Endothelial cell of umbilical vein (primary cell): ENCODE measurements at regions not wholly inside any gene's neighbourhood (a gene's known extent, or its start where the extent isn't known, plus 50 kb on each side); places are given as distances from the start of the nearest gene placed in this dataset.

Source experiments
- BruUV-seq: library from RNA; stranded (reverse); fragments of 400-500 nt; replicated peaks from 2 replicates; lab custom pipeline; 2021; lab: Mats Ljungman, UMichigan
- CTCF ChIA-PET: fragments of 300-600, 350-600 bp; sonication (Branson Sonifier 250); formaldehyde crosslinking; loops from one replicate; lab custom pipeline; 2021; ENCODE audit warnings: antibody characterized with exemption, inconsistent platforms; lab: Charles Lee
- POLR2A ChIA-PET: fragments of 300-600, 350-600 bp; sonication (Branson Sonifier 250); formaldehyde crosslinking; loops from one replicate; lab custom pipeline; 2021; ENCODE audit warnings: antibody characterized with exemption, inconsistent platforms; lab: Charles Lee
- DNase-seq: peaks from one replicate; pipeline ENCODE4 v3.0.0-alpha.2; 2011; ENCODE audit warnings: low read depth, low spot score
- FAIRE-seq: peaks from 2 replicates; lab custom pipeline; 2011; peaks lifted over from hg19 to GRCh38; lab: Jason Lieb, UNC
- H2AFZ ChIP-seq: 2 replicates; pipeline ENCODE4 v1.6.0; 2012; ENCODE audit warnings: low read depth, low read length, control low read depth, inconsistent platforms
- H3K27ac ChIP-seq: 2 replicates; pipeline ENCODE4 v1.5.1; 2011; ENCODE audit warnings: low read depth, mild to moderate bottlenecking, control low read depth, low read length, moderate library complexity; ENCODE audit not compliant: insufficient read depth
- H3K27me3 ChIP-seq, 2 experiments: 2 replicates each; pipeline versions ENCODE4 v1.6.0 to v1.6.1; 2011; ENCODE audit warnings: low read length in 2 of 2, mixed read lengths in 1 of 2; ENCODE audit not compliant: control insufficient read depth in 2 of 2, insufficient read depth in 2 of 2
- H3K36me3 ChIP-seq, 2 experiments: 2 replicates in 1 of 2; 3 replicates in 1 of 2; pipeline ENCODE4 v1.5.1; 2011; ENCODE audit warnings: low read length in 2 of 2, mild to moderate bottlenecking in 1 of 2, moderate library complexity in 1 of 2; ENCODE audit not compliant: control insufficient read depth in 2 of 2, insufficient read depth in 2 of 2; ENCODE audit errors: extremely low read depth in 1 of 2
- H3K4me1 ChIP-seq: 3 replicates; pipeline ENCODE4 v1.5.1; 2011; ENCODE audit warnings: mild to moderate bottlenecking, low read length; ENCODE audit not compliant: control insufficient read depth, insufficient read depth; ENCODE audit errors: extremely low read depth
- H3K4me2 ChIP-seq: 2 replicates; pipeline ENCODE4 v1.6.1; 2011; ENCODE audit warnings: low read length, control low read depth, mixed read lengths; ENCODE audit not compliant: insufficient read depth
- H3K4me3 ChIP-seq, 3 experiments: fragments of 200-600 bp in 1 of 3; sonication (generic), shearing (Covaris generic) in 1 of 3; replicated peaks in 1 of 3; 2 replicates each; pipeline ENCODE4 v1.5.1; 2011 to 2016; ENCODE audit warnings: control low read depth in 3 of 3, low read length in 3 of 3, mild to moderate bottlenecking in 2 of 3, inconsistent platforms in 1 of 3, low read depth in 1 of 3, moderate library complexity in 1 of 3; ENCODE audit not compliant: insufficient read depth in 1 of 3
- H3K79me2 ChIP-seq: 2 replicates; pipeline ENCODE4 v1.6.0; 2012; ENCODE audit warnings: low read length, inconsistent platforms; ENCODE audit not compliant: control insufficient read depth, insufficient read depth
- H3K9ac ChIP-seq: replicated peaks from 2 replicates; pipeline ENCODE3; 2011; ENCODE audit warnings: low read length, control low read depth; ENCODE audit not compliant: insufficient read depth; ENCODE audit errors: extremely low read depth
- H3K9me1 ChIP-seq: replicated peaks from 3 replicates; pipeline ENCODE4 v1.6.0; 2011; ENCODE audit warnings: mild to moderate bottlenecking, low read length; ENCODE audit not compliant: control insufficient read depth, insufficient read depth; ENCODE audit errors: extremely low read depth
- H3K9me3 ChIP-seq: replicated peaks from 2 replicates; pipeline ENCODE4 v1.5.1; 2012; ENCODE audit warnings: low read length, inconsistent platforms; ENCODE audit not compliant: control insufficient read depth, insufficient read depth
- H4K20me1 ChIP-seq: replicated peaks from 2 replicates; pipeline ENCODE3; 2011; ENCODE audit warnings: mild to moderate bottlenecking, low read length; ENCODE audit not compliant: control insufficient read depth, insufficient read depth; ENCODE audit errors: extremely low read depth
- EZH2 ChIP-seq: IDR thresholded peaks from 2 replicates; pipeline ENCODE4 v1.6.1; 2012; ENCODE audit warnings: borderline replicate concordance, low read depth, mild to moderate bottlenecking, moderate library complexity, low read length, inconsistent platforms; ENCODE audit not compliant: severe bottlenecking
- FOS ChIP-seq: IDR thresholded peaks from 2 replicates; pipeline ENCODE4 v1.6.1; 2011; ENCODE audit warnings: mild to moderate bottlenecking, low read length, moderate library complexity, borderline replicate concordance; ENCODE audit not compliant: insufficient read depth
- GATA2 ChIP-seq: IDR thresholded peaks from 2 replicates; pipeline ENCODE4 v1.7.0; 2011; ENCODE audit warnings: low read depth, mild to moderate bottlenecking, moderate library complexity, mixed read lengths, low read length; ENCODE audit not compliant: insufficient read length, insufficient read depth
- JUN ChIP-seq: IDR thresholded peaks from 2 replicates; pipeline ENCODE4 v1.6.1; 2011; ENCODE audit warnings: borderline replicate concordance, low read depth; ENCODE audit not compliant: insufficient read length, insufficient read depth
- MAX ChIP-seq: IDR thresholded peaks from 2 replicates; pipeline ENCODE4 v1.6.1; 2011; ENCODE audit not compliant: insufficient read depth, insufficient read length
- MYC ChIP-seq: IDR thresholded peaks from one replicate; pipeline ENCODE4 v1.6.1; 2011; ENCODE audit warnings: mild to moderate bottlenecking, low read depth, low read length
- POLR2A ChIP-seq: IDR thresholded peaks from 2 replicates; pipeline ENCODE4 v1.6.1; 2012; ENCODE audit warnings: low read depth, mild to moderate bottlenecking, control low read depth, low read length
- POLR2AphosphoS5 ChIP-seq: IDR thresholded peaks from 2 replicates; pipeline ENCODE4 v1.6.1; 2012; ENCODE audit warnings: low read depth, mild to moderate bottlenecking, control low read depth, low read length, moderate library complexity; ENCODE audit not compliant: insufficient read depth
- dilution Hi-C: fragments of 300-500 bp; cut with MboI; formaldehyde crosslinking; loops from one replicate; pipeline ENCODE4 v1.15.0; 2019; ENCODE audit warnings: low sequenced_read_pairs; ENCODE audit not compliant: extremely low pct_ligation_motif_present
- intact Hi-C: fragments of 100-400 bp; cut with micrococcal nuclease; formaldehyde crosslinking; loops from one replicate; pipeline ENCODE4 v1.10.0; 2022
- TF ChIP-seq, protein P1 (sequence below), 2 donors: IDR thresholded peaks; 1 replicate in 1 of 2; 2 replicates in 1 of 2; pipeline ENCODE4 v1.5.1; 2011; ENCODE audit warnings: low read length in 2 of 2, mild to moderate bottlenecking in 2 of 2, moderate library complexity in 2 of 2, control low read depth in 1 of 2, inconsistent platforms in 1 of 2, low read depth in 1 of 2; ENCODE audit not compliant: insufficient read depth in 1 of 2; ENCODE audit errors: extremely low read depth in 1 of 2

- intact Hi-C loops, result no loop called here
- H3K4me2 ChIP-seq, result no peak overlapping the region
- FAIRE-seq, result no peak
- no peaks in the 10 kb centered on the region for H3K36me3 ChIP-seq
- ChIA-PET CTCF (no interaction called here), POLR2A (no interaction called here)
- no peaks in the 10 kb centered on the region for H3K4me1 ChIP-seq
- no peak overlapping the region for H3K4me3 ChIP-seq
- H3K9me1 ChIP-seq, result no peaks in the 10 kb centered on the region
- no TSS peak for BruUV-seq
- no peaks in the 10 kb centered on the region for H4K20me1 ChIP-seq
- no peak overlapping the region for H3K9ac ChIP-seq
- peaks cover 0 to 3% of the 10 kb centered on the region in 2 experiments for H3K27me3 ChIP-seq
- H3K79me2 ChIP-seq, result no peaks in the 10 kb centered on the region
- DNase-seq, result no peak
- TF ChIP-seq POLR2A (no peak), EZH2 (no peak), FOS (no peak), JUN (no peak), POLR2AphosphoS5 (no peak), GATA2 (no peak), MAX (no peak), MYC (no peak)
- TF ChIP-seq, protein P1, sequence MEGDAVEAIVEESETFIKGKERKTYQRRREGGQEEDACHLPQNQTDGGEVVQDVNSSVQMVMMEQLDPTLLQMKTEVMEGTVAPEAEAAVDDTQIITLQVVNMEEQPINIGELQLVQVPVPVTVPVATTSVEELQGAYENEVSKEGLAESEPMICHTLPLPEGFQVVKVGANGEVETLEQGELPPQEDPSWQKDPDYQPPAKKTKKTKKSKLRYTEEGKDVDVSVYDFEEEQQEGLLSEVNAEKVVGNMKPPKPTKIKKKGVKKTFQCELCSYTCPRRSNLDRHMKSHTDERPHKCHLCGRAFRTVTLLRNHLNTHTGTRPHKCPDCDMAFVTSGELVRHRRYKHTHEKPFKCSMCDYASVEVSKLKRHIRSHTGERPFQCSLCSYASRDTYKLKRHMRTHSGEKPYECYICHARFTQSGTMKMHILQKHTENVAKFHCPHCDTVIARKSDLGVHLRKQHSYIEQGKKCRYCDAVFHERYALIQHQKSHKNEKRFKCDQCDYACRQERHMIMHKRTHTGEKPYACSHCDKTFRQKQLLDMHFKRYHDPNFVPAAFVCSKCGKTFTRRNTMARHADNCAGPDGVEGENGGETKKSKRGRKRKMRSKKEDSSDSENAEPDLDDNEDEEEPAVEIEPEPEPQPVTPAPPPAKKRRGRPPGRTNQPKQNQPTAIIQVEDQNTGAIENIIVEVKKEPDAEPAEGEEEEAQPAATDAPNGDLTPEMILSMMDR (IDR thresholded peaks at IDR 0.05; ENCODE audit: extremely low read depth in 1 of 2, insufficient read depth in 1 of 2, low read depth in 1 of 2, low read length in 2 of 2), result no peak
- H3K9me3 ChIP-seq, result no peaks in the 10 kb centered on the region
- dilution Hi-C loops, result no loop called here
- H3K27ac ChIP-seq, result no peak overlapping the region
- H2AFZ ChIP-seq, result no peak overlapping the region
Observed at GRCh38 chr17:77687417-77687816, 271.1 kb upstream of the TNRC6C start.
